ENCODE measurements at regions not wholly inside any gene's neighbourhood (a gene's known extent, or its start where the extent isn't known, plus 50 kb on each side); places are given as distances from the start of the nearest gene placed in this dataset.

- TF ChIP-seq CTCF (IDR thresholded peaks at IDR 0.05) (no peak), POLR2A (IDR thresholded peaks at IDR 0.05) (no peak), EP300 (IDR thresholded peaks at IDR 0.05) (no peak), POLR2AphosphoS5 (IDR thresholded peaks at IDR 0.05) (no peak)
Observed at GRCh38 chr2:57987835-57988573, 58.6 kb upstream of the VRK2 start.
